ENCODE measurements at regions not wholly inside any gene's neighbourhood (a gene's known extent, or its start where the extent isn't known, plus 50 kb on each side); places are given as distances from the start of the nearest gene placed in this dataset.

DNA sequence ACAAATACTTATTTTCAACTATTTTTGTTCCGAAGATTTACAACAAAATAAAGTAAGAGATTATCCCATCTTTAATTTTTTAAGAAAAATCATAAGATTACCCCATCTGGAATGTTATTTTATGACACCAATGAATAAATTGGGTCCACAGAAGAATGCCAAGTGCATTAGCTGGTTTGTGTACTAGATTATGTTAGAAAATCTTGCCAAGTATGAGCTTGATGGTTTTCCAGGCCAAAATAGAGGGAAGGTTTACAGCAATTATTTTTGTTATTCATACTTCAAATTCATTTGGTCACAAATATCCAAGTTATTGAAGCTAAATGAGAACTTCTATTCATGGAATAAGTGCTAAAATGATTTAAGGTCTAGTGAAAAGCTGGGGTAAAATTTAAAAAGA, 109.4 kb upstream of the DMRTA1 start:
- no peak for TF ChIP-seq POLR2A (IDR thresholded peaks at IDR 0.05; ENCODE audit: low read depth, low read length)
- no peak for TF ChIP-seq SIN3A (IDR thresholded peaks at IDR 0.05; ENCODE audit: low read depth, low read length)
- TF ChIP-seq, protein P1, sequence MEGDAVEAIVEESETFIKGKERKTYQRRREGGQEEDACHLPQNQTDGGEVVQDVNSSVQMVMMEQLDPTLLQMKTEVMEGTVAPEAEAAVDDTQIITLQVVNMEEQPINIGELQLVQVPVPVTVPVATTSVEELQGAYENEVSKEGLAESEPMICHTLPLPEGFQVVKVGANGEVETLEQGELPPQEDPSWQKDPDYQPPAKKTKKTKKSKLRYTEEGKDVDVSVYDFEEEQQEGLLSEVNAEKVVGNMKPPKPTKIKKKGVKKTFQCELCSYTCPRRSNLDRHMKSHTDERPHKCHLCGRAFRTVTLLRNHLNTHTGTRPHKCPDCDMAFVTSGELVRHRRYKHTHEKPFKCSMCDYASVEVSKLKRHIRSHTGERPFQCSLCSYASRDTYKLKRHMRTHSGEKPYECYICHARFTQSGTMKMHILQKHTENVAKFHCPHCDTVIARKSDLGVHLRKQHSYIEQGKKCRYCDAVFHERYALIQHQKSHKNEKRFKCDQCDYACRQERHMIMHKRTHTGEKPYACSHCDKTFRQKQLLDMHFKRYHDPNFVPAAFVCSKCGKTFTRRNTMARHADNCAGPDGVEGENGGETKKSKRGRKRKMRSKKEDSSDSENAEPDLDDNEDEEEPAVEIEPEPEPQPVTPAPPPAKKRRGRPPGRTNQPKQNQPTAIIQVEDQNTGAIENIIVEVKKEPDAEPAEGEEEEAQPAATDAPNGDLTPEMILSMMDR (IDR thresholded peaks at IDR 0.05 in 2 of 3, conservative IDR thresholded peaks at IDR 0.05 in 1 of 3; ENCODE audit: control insufficient read depth in 2 of 3, extremely low read depth in 1 of 3, insufficient read depth in 1 of 3, low read depth in 3 of 3, low read length in 3 of 3): no peak
- no peak for TF ChIP-seq JUND (IDR thresholded peaks at IDR 0.05; ENCODE audit: low read depth, low read length)
- TF ChIP-seq MYB (IDR thresholded peaks at IDR 0.05; ENCODE audit: borderline replicate concordance, low read depth, low read length): no peak
- no peak for TF ChIP-seq NFYB (IDR thresholded peaks at IDR 0.05; ENCODE audit: insufficient read depth, low read depth, low read length)
